HG03558 (cell line): ENCODE measurements at regions not wholly inside any gene's neighbourhood (a gene's known extent, or its start where the extent isn't known, plus 50 kb on each side); places are given as distances from the start of the nearest gene placed in this dataset.
"Not testable (repeated sequence)": the region's sequence is repeated elsewhere in the genome, so short reads cannot be mapped to it uniquely, and the experiment has no call there.

Source experiments
- ATAC-seq: cut with Tn5 transposase; IDR thresholded peaks from one replicate; pipeline ENCODE4 v1.9.1; 2021; ENCODE audit warnings: moderate number of reproducible peaks; ENCODE audit not compliant: unreplicated experiment; ENCODE audit errors: extremely low read depth

DNA sequence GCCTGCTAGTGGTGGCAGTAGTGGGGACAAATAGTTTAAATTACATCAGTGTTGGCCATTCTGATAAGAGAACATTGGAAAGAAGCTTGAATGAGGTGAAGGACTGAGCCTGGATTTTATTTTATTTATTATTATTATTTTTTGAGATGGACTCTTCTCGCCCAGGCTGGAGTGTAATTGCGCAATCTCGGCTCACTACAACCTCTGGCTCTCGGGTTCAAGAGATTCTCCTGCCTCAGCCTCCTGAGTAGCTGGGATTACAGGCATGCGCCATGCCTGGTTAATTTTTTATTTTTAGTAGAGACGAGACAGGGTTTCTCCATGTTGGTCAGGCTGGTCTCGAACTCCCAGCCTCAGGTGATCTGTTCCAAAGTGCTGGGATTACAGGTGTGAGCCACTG lies 739.4 kb downstream of the AACS start:
- ATAC-seq, result no peak

DNA sequence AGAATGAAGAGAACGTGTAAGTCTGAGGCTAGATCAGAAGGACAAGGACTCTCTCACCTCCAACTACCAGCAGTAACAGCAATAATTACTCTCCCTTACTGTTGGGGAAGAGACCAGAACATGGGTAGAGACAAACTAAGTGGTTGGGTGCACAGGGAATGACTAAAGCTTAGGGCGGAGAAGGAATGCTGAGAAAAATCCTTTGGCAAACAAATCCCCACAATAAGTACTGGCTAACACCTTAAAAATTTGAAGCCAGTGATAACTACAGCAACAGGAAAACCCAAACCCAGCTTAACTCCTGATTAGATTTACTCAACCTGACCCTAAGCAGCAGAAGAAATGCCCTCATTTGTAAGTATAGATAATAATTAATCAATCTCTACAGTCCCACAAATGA lies 759.0 kb downstream of the AACS start:
- ATAC-seq, result no peak

DNA sequence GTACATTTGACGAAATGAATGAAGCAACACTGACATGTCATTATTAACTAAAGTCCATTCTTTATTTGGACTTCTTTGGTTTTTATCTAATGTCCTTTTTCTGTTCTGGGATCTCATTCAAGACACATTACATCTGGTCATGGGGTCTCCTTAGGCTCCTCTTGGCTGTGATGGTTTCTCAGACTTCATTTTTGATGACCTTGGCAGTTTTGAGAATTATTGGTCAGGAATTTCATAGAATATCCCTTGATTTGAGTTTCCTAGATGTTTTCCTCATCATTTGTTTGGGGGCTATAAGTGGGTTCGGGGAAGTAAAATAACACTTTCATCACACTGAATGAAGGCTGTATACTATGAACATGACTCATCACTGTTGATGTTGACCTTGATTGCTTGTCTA lies 770.6 kb downstream of the AACS start:
- ATAC-seq, result no peak

DNA sequence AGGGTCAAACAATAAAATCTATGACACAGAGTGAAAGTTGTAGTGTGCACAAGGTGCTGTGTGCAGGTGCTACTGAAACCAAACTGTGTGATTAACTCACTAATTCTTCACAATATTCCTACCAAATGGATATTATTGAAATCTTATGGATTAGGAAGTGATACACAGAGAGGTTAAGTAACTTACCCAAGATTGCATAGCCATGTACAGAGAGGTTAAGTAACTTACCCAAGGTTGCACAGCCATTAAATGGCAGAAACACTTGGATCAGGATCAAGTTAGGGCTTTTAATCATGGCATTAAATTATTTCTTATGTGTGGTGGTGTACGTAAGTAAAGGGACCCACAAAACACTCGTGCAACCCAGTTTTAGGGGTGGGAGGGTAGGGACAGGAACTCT lies 771.4 kb downstream of the AACS start:
- no peak for ATAC-seq

DNA sequence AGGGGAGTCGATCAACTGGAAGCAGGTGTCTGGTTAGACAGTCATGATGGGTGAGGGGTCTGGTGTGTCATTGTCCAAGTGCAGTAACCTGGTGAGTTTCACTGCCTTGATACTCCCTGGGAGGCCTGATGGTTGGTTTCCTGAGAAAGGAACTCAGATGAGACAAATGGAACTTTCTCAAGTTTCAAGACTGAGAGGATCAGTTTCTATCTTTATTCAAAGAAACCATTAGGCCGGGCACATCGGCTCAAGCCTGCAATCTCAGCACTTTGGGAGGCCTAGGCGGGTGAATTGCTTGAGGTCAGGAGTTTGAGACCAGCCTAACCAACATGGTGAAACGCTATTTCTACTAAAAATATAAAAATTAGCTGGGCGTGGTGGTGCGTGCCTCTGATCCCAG lies 776.1 kb downstream of the AACS start:
- ATAC-seq, result no peak

DNA sequence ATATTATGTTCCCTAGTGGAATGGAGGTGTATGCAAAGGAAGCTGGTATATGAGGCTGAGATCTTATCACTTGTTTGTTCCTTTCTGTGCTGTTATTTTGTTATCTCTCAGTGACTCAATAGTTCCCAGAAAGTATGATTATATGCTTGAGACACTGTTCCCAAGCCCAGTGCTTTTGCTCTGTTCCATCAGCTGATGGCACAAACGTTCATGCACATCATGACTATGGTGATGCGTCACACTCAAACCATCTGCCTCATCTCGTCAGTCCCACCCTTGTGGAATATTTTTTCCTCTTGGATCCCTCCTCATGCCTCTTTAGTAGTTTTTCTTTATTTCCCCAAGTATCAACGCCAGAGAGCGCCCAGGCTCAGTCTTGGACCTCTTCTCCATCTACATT lies 786.9 kb downstream of the AACS start:
- ATAC-seq, result no peak

DNA sequence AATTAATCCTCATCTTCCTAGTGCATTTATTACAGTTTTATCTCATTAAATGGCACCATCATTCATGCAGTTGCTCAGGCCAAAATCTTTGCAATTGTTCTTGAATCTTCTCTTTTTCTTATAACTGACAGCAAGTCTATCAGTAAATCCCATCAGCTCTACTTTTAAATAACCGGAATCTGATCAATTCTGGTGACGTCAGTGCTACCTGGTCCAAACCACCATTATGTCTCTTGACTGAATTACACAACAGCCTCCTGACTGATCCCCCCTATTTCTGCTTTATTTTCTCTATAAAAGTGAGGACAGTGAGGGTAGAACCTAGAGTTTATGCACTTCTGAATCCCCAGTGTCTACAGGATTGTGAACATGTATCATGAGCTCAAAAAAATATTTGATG lies 787.4 kb downstream of the AACS start:
- ATAC-seq, result no peak

DNA sequence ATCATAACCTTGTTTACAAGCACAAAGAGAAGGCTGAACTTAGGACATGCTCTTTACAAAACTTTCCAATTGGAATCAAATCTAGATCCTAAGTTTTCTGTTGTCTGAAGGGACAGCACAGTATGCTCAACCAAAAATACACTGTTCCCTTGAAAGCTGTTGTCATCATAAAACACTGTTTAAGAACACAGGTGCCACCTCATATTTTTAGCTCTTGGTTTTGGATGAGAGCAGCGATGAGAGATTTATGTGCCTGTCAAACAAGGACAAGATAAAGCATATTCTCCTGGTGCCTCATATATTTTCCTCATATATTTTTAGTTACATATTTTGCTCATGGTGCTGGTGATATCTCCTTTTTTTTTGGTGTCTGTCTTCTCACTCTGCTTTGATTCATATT lies 788.4 kb downstream of the AACS start:
- ATAC-seq, result no peak

DNA sequence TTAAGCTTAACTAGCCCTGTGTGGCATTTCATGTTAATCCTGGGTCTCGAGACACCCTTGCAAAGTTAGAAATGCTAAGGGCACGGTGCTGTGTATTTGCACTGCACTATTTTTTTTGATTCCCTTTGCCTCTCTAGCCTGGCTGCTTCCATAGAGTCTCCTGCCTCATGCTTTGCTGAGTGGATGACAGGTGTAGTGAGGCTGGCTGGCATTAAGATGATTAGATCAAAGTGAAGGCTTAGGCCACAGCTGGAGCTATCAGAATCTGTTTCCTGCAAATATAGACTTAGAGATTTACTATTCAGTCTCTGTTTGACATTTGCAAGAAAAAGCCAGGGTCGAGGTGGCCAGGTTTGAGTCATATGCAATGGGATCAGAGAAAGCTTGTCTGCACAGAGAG lies 791.1 kb downstream of the AACS start:
- ATAC-seq, result no peak

DNA sequence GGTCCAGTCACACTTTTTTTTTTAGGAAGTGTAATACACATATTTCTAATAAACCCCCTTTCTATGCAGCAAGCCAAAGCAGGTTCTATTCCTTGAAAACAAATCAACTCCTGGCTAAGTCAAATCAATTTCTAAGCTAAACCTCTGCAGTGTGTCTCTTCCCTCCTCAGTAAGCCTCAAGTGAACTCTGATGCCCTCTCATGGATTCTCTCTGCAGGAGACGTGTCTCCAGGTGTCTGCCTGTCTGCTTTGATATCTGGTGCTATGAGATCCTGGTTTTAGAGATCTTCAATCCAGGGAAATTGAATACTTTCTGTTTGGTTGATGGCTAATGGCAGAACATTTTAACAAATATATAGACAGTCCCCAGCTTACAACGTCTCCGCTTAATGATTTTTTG lies 791.7 kb downstream of the AACS start:
- ATAC-seq, result no peak

DNA sequence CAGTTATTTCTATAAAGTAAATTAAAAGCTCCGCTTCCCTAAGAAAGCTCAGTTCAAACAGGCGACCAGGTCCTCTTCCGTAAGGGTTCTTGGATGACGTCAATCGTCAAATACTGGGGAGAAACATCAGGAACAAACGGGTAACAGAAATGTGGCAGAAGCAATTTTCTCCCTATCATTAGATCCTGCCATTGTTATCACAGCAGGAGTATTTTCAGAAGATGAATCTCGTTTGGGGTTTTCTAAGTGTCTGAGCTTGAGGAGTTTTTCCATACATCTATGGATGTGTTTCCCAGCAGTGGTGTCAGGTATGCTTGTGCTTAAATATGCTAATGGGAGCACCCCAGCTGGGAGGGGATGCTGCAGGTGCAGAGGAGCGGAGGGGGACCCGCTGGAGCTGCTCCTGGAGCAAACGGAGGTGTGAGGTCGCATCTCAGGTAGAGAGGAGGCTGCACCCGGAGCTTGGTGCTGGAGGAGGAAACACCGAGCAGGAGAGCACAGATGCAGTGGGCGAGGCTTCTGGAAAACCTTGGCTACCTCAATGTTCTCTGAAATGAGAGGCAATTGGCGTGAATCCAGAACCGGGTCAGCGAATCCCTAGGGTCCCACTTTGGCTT lies 795.5 kb downstream of the AACS start:
- ATAC-seq, result no peak

DNA sequence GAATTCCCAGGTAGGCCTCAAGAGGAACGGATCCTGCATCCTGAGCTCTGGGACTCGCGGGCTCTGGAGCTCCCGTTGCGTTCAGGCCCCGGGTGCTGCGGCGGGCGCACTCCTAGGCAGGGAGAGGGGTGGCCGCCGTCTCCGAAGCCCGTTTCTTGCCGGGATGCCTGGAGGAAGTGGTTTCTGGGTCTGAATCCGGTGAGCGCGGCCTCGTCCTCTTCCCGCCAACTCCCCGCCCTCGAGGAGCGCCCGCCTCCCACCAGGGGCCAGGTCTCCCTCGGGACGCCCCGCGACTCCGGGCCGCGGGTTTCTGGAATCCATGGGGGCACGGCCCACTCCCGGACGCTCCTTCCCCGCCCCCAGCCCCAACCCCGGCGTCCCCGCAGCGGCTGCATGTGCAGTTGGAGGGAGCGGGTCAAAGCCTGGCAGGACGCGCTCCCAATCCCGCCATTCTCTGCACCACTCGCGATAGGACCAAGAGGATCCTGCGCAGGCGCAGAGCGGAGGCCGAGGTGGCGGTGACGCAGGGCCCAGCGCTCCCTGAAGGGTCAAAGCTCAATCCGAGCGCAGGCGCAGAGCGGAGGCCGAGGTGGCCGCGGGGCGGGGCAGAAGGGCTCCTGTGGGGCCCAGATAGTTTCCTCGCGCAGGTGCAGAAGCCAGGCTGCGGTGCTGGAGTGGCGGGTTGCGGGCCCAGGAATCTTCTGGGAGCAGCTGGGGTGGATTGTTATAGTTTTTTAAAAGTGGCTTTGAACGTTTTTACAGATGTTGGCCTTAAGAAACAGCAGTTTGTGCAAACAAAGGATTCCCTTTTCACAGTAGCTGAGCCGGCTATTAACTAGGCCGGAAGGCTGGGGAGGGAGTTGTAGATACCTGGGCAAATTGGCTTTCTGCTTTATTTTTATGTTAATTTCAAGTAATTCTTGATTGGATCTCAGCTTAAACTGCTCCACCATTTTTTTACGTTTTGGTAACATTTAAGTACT lies 796.4 kb downstream of the AACS start:
- ATAC-seq, result no peak

DNA sequence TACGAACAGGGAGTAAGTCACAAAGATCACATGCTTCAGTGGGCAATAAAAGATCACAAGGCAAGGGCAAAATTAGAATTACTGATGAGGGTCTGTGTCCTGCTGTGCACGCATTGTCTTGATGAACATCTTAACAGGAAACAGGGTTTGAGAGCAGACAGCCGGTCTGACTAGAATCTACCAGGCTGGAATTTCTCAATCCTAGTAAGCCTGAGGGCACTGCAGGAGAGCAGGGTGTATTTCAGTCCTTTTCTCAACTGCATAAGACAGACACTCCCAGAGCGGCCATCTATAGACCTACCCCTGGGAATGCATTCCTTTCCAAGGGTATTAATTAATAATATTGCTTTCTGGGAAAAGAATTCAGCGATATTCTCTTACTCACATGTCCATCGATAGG lies 800.0 kb downstream of the AACS start:
- ATAC-seq, result not testable (repeated sequence)

DNA sequence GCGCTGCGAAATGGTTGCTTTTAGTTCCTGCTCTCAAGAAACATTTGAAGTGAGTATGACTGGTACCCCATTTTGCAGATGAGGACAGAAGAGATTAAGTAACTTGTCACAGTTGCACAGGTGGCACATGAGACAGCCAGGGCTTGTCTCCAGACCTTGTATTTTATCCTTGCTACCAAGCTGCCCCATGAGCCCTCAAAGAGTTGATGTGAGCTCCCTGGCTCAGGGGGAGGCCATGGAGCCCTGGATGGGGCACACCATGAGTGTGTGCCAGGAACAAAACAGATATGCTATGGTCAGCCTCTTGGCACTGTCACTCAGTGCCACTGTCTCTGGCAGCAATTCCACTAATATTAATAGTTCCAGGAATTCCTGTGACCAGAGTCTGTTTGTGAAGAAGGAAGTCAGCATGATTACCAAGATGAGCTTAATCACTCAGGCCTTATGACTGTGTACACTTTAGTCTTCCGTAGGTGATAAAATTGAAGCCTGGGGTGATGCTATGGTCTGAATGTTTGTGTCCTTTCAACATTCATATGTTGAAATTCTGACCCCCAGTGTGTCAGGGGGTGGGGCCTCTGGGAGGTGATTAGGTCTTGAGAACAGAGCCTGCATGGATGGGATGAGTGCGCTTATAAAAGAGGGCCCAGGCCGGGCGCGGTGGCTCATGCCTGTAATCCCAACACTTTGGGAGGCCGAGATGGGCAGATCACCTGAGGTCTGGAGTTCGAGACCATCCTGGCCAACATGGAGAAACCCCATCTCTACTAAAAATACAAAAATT lies 806.8 kb downstream of the AACS start:
- no peak for ATAC-seq

DNA sequence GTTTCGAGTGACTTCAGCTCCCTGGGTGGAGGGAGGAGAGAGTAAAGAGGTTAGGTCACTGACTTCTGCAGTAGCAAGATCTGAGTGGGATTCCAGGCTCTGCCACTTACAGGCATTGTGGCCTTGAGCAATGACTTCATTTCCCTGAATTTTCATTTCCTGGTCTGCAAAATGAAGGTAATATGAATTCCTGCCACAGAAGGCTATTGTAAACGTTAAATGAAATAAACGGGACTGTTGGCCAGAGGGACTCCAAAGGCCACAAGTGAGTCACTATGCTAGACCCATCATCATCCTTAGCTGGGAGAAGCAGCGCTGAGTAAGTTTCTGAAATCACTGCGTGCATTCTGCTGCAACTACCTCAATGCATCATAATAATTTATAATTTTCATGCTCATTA lies 807.8 kb downstream of the AACS start:
- no peak for ATAC-seq

DNA sequence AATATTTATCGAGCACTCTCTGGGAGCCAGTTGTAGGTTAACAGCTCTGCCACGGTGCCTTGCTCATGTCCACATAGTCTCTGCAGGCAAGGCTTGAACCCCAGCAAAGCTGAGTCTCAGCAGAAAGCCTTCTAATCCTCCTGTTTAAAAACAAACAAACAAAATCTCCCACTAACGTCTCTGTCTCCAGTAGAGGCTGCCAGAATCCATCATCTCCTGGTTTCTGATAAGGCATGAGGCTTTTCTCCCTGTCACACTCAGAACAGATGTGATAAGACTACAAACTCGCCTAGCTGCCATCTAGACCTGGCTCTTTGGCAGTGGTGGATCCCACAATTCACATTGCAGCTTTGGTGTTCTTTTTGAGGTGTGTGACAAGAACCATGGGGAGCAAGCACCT lies 813.2 kb downstream of the AACS start:
- ATAC-seq, result no peak

DNA sequence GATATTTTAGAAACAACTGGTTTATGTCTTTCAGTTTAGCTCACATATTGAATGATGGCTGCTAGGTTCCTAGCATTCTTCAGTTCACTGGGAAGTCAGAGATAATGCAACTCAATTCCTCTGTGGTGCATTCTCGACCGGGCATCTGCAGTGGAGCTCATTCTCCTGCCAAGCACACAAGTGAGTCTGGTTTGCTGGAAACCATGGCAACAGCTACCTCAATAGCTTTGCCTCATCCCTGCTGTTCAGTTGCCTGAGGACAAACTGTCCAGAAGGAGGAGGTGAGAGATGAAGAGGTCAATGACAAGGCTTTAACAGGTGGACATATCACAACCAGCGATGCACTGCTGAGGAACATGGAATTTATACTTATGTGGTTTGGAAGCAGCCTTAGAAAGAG lies 816.9 kb downstream of the AACS start:
- no peak for ATAC-seq

DNA sequence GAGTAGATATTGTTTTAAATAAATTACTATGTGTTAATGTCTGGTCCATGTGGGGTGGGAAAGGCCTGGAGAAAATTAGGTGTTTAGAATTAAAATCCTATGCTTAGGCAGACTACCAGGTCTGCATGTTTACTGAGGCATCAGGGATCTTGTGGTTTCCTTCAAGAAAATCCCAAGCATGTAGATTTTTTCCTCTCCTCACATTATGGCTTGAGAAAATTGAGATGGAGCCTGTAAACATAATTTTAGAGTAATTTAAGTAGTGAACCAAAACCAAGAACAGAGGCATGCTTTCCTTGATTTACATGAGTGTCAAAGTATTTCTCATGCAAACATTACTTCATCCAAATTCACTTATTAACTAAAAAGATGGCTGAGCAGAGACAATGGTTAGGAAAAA lies 823.7 kb downstream of the AACS start:
- ATAC-seq, result no peak

DNA sequence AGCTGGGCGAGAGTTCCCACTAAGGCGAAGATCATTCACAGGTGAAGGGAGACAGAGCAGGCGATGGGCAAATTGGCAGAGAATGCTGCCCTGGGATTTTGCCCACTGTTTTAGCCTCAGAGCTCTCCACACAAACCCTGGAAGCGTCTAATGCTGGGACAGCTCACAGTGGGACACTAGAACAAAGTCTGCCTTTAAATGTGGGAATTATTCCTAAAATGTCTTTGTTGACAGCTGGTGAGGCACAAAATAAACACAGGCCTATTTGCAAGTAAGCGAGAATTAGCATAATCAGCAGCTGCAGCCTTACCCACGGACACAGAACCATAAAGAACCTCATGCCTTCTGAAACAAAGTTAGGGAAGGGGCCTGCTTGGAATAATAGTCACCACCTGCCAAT lies 824.5 kb downstream of the AACS start:
- ATAC-seq, result no peak

DNA sequence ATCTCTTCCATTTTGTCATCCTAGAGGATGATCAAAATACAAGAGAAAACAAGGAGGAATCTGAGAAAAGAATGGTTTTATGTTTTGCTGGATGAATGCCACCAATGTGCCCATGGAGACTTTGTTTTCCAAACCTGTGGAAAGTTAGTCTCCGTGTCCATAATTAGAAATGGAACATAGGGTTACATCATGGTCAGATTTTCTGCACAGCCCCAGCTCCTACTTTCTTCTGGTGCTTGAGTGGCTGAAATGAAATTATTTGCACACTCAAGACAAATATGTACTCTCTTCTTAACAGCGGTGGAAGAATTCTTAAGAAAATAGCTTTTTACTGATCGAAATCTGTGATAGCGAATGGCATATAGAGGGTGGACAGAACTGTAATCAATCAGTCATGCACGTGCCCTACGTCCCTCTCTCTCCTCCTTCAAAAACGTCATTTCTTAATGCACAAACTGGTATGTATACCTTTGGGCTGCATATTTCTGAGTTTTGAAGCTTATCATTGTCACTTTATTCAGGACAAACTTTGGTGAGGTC lies 825.2 kb downstream of the AACS start:
- no peak for ATAC-seq

DNA sequence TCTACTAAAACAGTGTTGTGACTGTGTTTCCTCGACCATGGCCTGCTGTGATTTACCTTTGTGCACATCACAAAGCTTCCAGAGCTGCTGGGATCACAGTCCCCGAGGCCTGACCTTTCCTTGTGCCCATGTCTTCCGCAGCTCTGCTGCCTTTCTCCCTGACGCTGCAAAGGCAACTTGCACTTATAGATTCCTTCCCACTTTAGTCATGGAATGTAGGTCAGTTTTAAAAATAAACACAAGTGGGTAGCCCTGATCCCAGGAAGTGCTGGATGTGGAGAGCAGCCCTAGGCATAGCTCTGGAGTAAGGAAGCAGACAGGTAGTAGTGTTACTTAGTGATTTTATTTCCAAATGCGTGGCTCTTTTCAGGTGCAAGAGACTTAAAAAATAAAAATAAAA lies 825.7 kb downstream of the AACS start:
- ATAC-seq, result no peak
